PC-9 (cell line): ENCODE measurements at regions not wholly inside any gene's neighbourhood (a gene's known extent, or its start where the extent isn't known, plus 50 kb on each side); places are given as distances from the start of the nearest gene placed in this dataset.

Experiments used
- BruUV-seq: library from RNA; stranded (reverse); fragments of 400-500 nt; replicated peaks from 2 replicates; lab custom pipeline; 2021; lab: Mats Ljungman, UMichigan
- CTCF ChIA-PET: fragments of 300-600 bp; sonication (Branson Sonifier 250); formaldehyde crosslinking; loops from one replicate; lab custom pipeline; 2022; ENCODE audit warnings: antibody characterized with exemption; lab: Charles Lee
- POLR2A ChIA-PET: fragments of 300-600 bp; sonication (Branson Sonifier 250); formaldehyde crosslinking; loops from one replicate; lab custom pipeline; 2022; ENCODE audit warnings: antibody characterized with exemption; ENCODE audit not compliant: unreplicated experiment; lab: Charles Lee
- DNase-seq, 2 experiments: peaks; one replicate each; pipeline versions ENCODE4 v3.0.0 to v3.0.0-alpha.2; 2015 to 2022; ENCODE audit warnings: mixed read lengths in 1 of 2
- H2AFZ ChIP-seq: fragments of 200-600 bp; sonication (generic); 2 replicates; pipeline ENCODE4 v1.8.1; 2017; ENCODE audit warnings: antibody characterized with exemption
- H3F3A ChIP-seq: fragments of 200-600 bp; sonication (generic); 2 replicates; pipeline ENCODE4 v1.8.1; 2017; ENCODE audit warnings: antibody characterized with exemption, mild to moderate bottlenecking, low read depth; ENCODE audit not compliant: insufficient read depth
- H3K27ac ChIP-seq: fragments of 200-600 bp; sonication (generic); 2 replicates; pipeline ENCODE4 v1.6.1; 2016; ENCODE audit warnings: mixed run types
- H3K27me3 ChIP-seq: fragments of 200-600 bp; sonication (generic); 2 replicates; pipeline ENCODE4 v1.6.1; 2016; ENCODE audit warnings: low read depth, mixed run types; ENCODE audit not compliant: insufficient read depth
- H3K36me3 ChIP-seq: fragments of 200-600 bp; sonication (generic); 2 replicates; pipeline ENCODE4 v1.6.1; 2016; ENCODE audit warnings: low read depth, mixed run types
- H3K4me1 ChIP-seq: fragments of 200-600 bp; sonication (generic); replicated peaks from 2 replicates; pipeline ENCODE4 v1.6.1; 2016; ENCODE audit warnings: mixed run types; ENCODE audit not compliant: insufficient read depth
- H3K4me2 ChIP-seq: fragments of 200-600 bp; sonication (generic); 2 replicates; pipeline ENCODE4 v1.6.1; 2017; ENCODE audit warnings: mixed run types
- H3K4me3 ChIP-seq: fragments of 200-600 bp; sonication (generic); 2 replicates; pipeline ENCODE4 v1.6.1; 2016; ENCODE audit warnings: mixed run types
- H3K79me2 ChIP-seq: fragments of 200-600 bp; sonication (generic); 2 replicates; pipeline ENCODE4 v1.6.1; 2017; ENCODE audit warnings: low read depth, mixed run types
- H3K9me2 ChIP-seq: fragments of 200-600 bp; sonication (generic); 2 replicates; pipeline ENCODE4 v1.8.1; 2017; ENCODE audit warnings: mild to moderate bottlenecking; ENCODE audit not compliant: insufficient read depth
- H3K9me3 ChIP-seq: fragments of 200-600 bp; sonication (generic); 2 replicates; pipeline ENCODE4 v1.8.1; 2016; ENCODE audit warnings: low read depth; ENCODE audit not compliant: insufficient read depth
- H4K20me1 ChIP-seq: fragments of 200-600 bp; sonication (generic); 2 replicates; pipeline ENCODE4 v1.8.1; 2017; ENCODE audit not compliant: insufficient read depth
- CTCF ChIP-seq: fragments of 200-600 bp; sonication (generic); conservative IDR thresholded peaks from 2 replicates; pipeline ENCODE4 v1.6.1; 2017; ENCODE audit warnings: mixed run types, antibody characterized with exemption, mild to moderate bottlenecking, moderate library complexity
- EZH2 ChIP-seq: fragments of 200-600 bp; sonication (generic); IDR thresholded peaks from 2 replicates; pipeline ENCODE4 v1.8.0; 2017; ENCODE audit warnings: antibody characterized with exemption, low read depth
- intact Hi-C: fragments of 100-400 bp; cut with micrococcal nuclease; formaldehyde crosslinking; loops from one replicate; pipeline ENCODE4 v1.10.0; 2022; ENCODE audit not compliant: unreplicated experiment

GRCh38 chr10:131000743-131001142 lies 310.8 kb downstream of the TCERG1L start:
- no peak overlapping the region for H3K4me2 ChIP-seq
- H3K27me3 ChIP-seq = peaks cover 31% of the 10 kb centered on the region
- no peak overlapping the region for H2AFZ ChIP-seq
- TF ChIP-seq EZH2 (no peak), CTCF (no peak)
- no peak for DNase-seq
- H3K9me3 ChIP-seq = no peaks in the 10 kb centered on the region
- intact Hi-C loops = no loop called here
- no peaks in the 10 kb centered on the region for H3F3A ChIP-seq
- H3K4me1 ChIP-seq = no peaks in the 10 kb centered on the region
- H3K79me2 ChIP-seq = no peaks in the 10 kb centered on the region
- no peaks in the 10 kb centered on the region for H3K9me2 ChIP-seq
- no peaks in the 10 kb centered on the region for H4K20me1 ChIP-seq
- no TSS peak for BruUV-seq
- H3K27ac ChIP-seq = no peak overlapping the region
- H3K36me3 ChIP-seq = no peaks in the 10 kb centered on the region
- POLR2A ChIA-PET = no interaction called here
- H3K4me3 ChIP-seq = no peak overlapping the region
- CTCF ChIA-PET = no interaction called here

GRCh38 chr10:131001438-131001837 lies 310.1 kb downstream of the TCERG1L start:
- ChIA-PET CTCF (no interaction called here), POLR2A (no interaction called here)
- Histone ChIP-seq H4K20me1 (no peaks in the 10 kb centered on the region), H3K27ac (no peak overlapping the region), H2AFZ (no peak overlapping the region), H3K4me3 (no peak overlapping the region), H3K36me3 (no peaks in the 10 kb centered on the region), H3K27me3 (peaks cover 29% of the 10 kb centered on the region), H3F3A (no peaks in the 10 kb centered on the region), H3K4me2 (no peak overlapping the region), H3K9me2 (no peaks in the 10 kb centered on the region), H3K4me1 (no peaks in the 10 kb centered on the region), H3K79me2 (no peaks in the 10 kb centered on the region), H3K9me3 (no peaks in the 10 kb centered on the region)
- intact Hi-C loops = no loop called here
- no TSS peak for BruUV-seq
- TF ChIP-seq EZH2 (no peak), CTCF (no peak)
- DNase-seq = no peak

GRCh38 chr10:131002031-131002861 lies 309.3 kb downstream of the TCERG1L start:
- Histone ChIP-seq H3K27me3 (peaks cover 21% of the 10 kb centered on the region; the same call in 1 of the 2 replicates), H3K36me3 (no peaks in the 10 kb centered on the region), H3K4me1 (no peaks in the 10 kb centered on the region), H3K4me2 (no peak overlapping the region), H2AFZ (no peak overlapping the region), H3K4me3 (no peak overlapping the region), H4K20me1 (no peaks in the 10 kb centered on the region), H3K9me2 (no peaks in the 10 kb centered on the region), H3K79me2 (no peaks in the 10 kb centered on the region), H3F3A (no peaks in the 10 kb centered on the region), H3K27ac (no peak overlapping the region), H3K9me3 (no peaks in the 10 kb centered on the region)
- no peak for TF ChIP-seq CTCF
- POLR2A ChIA-PET = no interaction called here
- no peak for DNase-seq
- CTCF ChIA-PET = no interaction called here
- BruUV-seq = no TSS peak
- intact Hi-C loops = no loop called here
